Hippocampal formation (tissue), 2 donors: ENCODE measurements at regions not wholly inside any gene's neighbourhood (a gene's known extent, or its start where the extent isn't known, plus 50 kb on each side); places are given as distances from the start of the nearest gene placed in this dataset.

Source experiments
- DNase-seq, 2 donors: peaks; one replicate each; lab custom pipeline; 2025; lab: John Stamatoyannopoulos, UW

DNA sequence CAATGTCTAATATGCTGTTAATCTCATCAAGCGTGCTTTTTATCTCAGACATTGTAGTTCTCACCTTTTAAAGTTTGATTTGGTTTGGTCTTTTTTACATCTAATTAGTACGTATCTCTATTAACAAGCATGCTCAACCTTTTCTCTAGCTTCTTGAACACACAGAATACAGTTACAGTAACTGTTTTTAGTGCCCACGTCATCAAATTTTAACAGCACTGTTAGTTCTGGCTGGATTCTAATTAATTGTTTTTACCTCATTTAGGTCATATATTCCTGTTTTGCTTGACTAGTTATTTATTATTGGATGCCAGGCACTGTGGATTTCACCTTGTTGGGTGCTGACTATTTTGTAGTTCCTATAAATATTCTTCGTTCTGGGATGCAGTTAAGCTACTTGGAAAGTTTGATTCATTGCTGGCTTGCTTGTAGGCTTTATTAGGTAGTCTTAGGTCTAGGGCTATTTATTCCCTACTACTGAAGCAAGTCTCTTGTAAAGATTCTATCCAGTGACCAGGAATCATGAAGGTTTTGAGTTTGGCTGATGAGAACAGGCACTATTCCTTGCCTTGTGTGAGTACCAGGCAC is 263.0 kb downstream of the ETAA1 start:
- DNase-seq: no peak

DNA sequence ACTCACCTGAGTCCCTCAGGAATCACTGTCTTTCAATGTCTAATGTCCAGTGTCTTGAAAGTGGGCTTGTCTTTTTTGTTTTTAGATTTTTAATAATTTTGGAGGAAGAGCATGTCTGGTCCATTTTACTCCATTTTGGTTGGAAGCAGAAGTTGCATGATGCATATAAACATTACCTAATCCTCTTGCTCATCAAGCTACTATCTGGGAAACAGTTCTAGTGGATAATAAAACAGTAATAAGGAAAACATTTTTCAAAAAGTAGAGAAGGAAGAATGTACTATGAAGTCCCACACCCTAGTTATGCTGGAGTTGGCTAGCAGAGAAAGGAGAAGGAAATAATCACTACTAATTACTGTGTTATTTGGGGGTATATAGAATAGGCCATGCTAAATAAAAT is 263.7 kb downstream of the ETAA1 start:
- DNase-seq: no peak

DNA sequence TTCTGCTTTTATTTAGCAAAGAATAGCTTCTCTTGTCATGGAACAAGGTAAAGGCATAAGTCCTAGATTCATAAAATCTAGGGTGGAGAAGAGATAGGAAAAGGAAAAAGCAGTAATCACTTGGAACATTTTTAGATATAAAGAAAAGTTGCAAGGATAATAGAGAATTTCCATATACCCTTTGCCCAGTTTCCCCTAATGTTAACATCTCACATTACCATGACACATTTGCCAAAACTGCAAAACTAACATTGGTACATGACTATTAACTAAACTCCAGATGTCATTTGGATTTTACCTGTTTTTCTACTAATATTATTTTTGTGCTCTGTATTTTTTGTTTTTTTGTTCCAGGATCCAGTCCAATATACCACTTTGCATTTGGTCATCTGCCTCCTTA is 265.1 kb downstream of the ETAA1 start:
- no peak for DNase-seq

DNA sequence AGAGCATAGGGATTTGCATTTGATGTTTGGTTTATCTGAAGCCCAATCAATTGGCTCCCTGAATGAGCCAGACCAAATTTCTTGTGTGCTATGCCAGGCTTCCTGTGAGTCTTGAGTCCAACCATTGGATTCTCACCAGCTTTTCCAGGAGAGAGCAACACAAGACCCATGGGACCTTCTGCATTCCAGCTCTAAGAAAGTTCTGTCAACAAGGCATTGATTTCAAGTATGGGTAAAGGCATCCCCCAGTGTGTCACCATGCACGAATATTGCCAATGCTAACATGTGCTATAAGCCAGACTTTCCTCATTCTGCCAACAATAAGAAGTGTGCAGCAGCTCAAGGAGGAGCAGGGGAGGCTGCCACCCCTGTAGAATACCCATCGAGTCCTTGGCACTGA is 266.6 kb downstream of the ETAA1 start:
- DNase-seq: no peak

DNA sequence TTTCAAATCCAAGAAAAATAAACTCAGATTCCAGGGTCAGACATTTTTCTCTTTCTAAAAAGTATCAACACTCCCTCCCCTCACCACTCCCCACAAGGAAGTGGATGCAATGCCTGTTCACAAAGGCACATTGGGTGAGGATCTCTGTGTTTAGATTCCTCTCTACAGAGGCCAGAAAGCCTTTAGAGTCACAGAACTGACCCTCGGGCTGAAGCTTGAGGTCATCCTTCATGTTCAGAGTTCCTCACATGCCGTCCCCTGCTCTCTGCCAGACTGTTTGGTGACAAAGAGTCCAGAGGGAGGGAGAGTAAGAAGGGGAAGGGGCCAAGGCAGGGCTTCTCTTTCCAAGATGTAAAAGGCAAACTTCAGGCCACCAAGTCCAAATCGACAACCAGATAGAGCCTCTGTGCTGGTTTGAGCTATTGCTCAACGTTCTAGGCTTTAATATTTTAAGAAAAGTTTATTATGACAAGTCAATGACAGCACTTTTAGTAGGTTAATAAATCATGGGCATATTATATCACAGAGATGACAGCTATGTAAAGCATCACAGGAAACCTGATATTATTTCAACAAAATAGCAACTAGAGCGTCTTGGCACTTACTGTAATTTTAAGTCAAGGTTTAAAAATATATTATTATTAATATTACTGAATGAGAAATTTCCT is 269.4 kb downstream of the ETAA1 start:
- DNase-seq: no peak

DNA sequence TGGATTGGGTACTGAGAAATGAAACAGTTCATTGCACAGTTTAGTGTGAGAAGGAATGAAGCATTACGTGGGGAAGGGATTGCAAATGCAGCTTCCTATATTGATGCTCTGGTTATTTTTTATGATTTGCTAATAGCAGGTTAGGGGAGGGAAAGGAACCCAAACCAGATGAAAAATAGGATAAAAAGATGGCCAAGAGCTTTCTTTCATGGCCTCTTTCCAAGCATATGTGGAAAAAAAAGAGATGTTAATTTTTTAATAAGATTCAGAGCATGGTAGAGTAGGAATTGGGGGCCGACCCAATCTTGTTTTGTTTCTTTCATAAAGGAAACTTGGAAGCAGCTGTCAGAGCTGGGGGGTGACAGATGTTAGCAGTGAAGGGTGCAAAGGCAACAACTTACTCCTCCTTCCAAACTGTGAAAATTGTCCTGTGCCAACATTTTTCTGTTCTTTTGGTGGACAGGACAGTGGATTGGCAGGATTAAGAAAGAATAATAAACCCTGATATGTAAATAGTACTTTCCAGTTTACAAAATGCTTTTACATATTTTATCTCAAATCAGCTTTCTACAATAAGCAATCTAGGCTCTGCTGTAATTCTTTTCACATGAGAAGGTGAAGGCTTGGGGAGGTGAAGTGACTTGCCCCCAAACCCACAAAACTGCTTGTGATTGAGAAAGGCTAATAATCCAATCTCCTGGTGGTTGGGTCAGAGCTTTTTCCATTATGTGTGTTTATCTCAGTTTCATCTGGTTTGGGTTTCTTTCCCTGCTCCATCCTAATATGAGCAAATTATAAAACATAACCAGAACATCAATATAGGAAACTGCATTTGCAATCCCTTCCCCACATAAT is 270.1 kb downstream of the ETAA1 start:
- DNase-seq: no peak

DNA sequence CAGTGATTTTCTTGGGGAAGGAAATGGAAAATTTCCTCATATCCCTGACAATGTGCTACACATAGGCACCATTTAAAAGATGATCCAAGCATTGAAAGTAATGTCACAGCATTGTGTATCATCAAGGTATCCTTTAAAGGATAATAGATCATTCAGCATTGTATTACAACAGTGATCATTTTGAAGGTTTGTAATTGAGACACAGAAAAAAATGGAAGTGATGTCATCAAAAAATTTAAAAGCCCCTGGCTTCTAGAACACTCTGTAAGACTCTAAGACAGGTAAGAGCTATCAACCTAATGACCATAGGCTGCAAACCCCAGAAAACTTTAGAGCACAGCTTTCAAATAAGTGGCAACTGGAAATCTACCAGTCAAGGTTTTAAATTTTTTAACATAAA is 271.4 kb downstream of the ETAA1 start:
- DNase-seq: no peak

DNA sequence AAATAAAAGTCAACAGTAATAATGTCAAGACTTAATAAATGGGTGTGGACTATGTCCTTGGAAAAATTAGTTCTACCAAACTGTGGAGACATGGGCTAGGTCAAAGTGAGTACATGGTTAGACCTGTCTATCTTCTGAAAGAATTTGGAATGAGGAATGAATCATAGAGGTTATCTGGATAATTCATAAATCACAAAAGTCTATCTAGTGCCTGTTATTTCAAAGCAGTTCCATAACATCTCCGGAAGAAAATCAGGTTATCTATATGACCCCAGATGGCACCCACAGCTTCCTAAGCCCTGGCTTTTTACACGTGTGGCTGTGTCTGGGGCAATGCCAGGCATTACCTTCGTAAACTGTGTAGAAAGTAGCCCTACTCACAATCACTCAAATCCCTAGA is 272.0 kb downstream of the ETAA1 start:
- no peak for DNase-seq

DNA sequence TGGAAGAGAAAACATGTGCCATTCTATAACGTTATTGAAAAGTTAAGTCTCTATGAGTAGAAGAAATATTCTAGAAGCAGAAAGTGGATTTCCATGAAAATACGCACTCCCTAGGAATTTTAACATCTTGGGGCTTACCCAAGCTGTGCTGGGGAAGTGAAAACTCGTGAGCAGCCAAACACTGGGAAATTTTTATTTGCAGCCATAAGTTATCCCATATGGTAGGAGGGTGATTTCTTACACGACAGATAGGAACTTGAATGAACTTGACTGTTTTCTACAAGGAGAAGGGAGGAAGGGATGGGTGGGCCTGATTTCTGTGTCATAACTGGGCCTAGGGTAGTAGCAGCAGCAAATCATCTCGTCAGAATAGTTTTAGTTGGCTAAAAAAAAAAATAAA is 272.6 kb downstream of the ETAA1 start:
- no peak for DNase-seq

DNA sequence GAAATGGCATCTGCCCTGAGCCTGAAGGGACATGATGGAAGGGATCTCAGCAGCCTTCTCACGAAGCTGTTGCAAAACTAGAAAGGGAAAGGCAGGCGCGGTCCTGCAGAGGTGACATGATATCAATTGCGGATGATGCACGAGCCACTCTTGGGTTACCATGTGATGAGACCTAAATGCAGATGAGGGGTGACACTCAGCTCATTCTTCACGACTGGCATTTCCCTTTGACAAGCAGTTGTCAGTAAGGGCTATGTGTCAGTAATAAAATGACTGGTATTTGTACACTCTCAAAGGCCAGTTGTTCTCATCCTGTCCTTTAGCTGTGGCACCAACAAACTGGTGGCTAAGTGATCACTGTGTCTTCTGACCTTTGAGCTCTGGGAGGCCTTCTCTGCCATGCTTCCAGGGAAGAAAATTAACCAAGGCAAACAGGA is 273.6 kb downstream of the ETAA1 start:
- DNase-seq: no peak

DNA sequence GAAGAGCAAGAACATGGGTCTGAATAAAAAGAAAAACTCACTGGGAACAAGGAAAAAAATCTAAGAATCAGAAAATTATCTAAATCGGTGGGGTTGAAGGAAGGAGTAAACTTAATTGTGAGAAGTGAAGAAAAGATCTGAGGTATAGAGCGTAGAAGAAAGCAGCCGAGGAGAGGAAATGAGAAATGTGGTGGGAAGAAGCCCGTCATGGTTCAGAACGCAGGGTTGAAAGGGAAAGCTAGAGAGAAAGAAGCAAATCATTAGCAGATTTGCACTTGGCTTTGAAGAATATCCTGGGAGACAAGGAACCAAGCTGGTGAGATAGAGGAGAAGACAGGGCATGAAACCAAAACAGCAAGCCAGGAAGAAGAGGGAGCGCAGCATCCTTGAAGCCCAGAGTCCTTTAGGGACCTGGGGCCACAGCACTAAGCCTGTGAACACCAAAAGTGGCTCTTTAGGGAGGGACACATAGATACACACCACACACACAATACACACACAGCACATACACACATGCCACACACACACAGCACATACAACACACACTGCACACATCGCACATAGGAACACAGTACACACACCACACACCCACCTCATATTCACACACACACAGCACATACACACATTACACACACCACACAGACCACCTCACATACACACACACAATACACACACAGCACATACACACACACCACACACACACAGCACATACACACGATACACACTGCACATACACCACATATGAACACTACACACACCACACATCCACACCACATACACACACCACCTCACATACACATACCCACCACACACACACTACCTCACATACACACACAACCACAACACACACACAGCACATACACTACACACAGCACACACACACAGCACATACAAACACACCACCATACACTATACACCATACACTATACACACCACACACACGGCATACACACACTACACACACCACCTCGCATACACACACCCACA is 274.6 kb downstream of the ETAA1 start:
- no peak for DNase-seq

DNA sequence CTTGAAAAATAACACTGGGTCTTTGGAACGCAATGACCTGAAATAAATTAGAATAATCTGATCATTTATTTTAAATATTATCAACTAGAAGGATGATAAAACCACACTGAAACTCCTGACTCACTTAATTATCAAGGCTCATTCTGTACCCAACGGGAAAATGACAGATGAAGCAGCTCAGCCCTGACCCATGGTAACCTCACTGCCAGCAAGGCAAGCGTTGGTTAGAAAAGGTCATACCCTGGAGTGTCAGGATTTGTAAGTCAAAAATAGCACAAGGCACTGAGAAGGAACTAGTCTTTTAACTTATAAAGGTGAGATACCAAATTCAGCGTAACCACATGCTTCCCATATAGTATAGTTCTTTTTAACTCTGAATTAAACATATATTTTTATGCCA is 277.5 kb downstream of the ETAA1 start:
- DNase-seq: no peak

DNA sequence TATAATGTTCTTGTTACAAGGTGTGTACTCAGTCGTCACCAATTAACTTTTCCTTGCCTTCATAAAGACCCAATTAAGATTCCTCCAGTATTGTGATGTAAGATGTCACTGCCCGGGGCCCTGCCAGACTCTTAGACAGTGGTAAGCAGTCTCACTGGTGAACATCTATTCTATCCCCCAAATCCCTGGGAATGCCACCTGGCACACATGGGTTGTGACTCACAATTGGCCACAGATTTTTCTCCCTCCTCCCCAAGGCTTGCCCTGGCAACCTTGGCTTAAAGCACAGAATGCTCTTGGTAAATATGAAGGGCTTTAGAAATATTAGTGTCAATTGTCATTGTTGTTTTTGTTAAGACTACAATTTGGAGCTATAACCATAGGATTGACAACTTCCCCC is 287.9 kb downstream of the ETAA1 start:
- DNase-seq: no peak

DNA sequence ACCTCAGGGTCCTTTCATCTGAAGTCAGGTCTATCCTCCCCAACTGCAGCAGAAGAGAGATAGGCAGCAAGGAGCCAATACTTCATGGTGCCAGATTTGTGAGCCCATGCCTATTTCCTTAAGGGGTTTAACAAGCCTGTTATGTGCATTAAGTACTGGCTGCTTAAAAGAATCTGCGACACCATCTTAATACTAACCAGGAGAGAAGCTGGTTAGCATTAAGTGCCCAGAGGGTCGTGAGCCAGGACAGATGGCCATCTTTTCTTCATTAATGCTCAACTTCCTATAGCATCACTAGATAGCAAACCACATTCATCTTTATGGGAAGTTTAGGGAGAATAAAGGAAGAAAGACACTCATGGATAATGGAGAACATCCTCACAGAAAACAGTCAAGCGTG is 289.1 kb downstream of the ETAA1 start:
- no peak for DNase-seq

DNA sequence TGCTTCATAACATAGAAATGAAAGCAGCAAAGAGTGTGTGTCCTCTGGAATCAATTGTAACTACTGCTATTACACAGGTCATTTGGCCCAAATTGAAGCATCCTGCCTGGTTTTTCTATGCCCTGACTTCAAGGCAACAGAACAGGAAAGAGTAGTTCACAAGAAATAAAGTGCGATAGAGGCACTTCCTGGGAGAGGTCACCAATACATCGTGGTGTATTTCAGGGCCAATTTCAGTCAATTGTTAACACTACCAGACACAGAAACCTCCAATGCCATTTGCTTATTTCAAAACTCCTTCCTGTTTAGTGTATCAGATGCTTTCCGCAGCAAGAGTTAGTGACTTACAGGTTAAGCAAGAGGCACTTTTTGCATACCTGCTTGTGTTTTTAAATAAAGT is 292.1 kb downstream of the ETAA1 start:
- DNase-seq: no peak

DNA sequence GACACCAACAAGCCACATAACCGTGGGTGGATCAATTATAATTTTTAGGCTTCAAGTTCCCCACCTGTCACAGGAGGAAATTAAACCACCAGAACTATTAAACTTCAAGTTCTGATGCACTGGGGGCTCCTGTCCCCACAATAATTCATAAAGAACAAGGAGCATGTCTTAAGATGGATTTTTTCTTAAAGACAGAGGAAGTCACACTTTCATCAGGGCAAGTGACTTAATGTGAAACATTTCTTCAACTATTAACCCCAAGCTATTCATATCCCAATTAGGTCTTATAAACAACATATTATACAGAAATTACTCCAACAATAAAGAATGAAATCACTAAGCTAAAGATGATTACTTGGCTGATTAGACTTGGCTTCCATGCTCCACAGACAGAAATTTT is 292.5 kb downstream of the ETAA1 start:
- no peak for DNase-seq

DNA sequence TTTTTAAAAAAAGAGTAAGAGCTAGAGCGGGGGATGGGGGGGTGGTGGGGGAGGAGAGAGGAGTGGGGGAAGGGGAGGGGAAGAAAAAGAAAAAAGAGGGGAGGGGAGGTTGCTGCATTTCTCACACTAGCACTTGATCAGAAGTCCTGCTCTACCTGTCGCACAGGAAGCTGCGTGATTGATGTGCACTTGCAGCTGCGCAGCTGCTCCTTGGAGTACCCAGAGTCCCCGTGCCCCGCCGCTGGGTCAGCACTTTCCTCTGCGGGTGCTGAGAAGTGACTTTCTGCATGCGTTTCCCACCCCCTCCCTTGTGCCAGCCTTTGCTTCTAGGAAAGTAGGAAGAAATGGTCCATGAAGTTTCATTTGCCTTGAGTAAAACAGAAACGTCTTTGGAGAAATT is 297.3 kb downstream of the ETAA1 start:
- DNase-seq: no peak

DNA sequence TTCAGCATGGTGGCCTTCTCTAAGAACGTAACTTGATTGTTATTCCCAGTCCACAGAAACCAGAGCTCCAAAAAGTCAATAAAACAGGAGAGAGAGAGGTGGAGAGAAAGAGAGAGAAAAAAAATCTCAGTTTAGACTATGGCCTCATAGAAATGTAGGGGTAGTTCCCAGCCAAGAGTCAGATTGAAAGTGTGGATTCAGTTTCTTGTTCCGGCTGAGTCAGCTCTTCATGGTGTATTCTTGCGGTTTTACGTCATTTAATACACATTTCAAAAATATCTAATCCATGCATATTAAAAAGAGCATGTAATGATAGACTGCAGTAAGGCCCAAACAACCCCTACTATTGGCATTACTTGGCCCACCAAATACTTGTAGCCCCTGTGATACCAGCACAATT is 303.9 kb downstream of the ETAA1 start:
- no peak for DNase-seq

DNA sequence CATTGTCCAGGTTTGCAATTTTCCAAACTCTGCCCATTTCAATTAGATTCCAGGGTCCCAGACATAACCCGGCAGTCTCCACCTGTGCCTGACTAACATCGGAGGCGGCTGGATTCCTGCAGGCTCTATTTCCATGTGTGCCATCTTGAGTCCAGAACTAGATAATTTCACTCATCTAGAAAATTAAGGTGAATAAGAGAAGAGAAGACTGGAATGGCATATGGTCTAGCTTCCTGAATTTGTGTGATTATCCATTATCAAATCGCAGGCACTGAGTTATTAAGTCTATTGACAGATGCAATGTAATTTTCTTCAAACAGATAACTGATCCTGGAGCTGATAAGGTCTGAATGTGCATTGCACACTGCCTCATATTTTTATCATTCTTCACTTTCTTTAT is 305.2 kb downstream of the ETAA1 start:
- DNase-seq: no peak

DNA sequence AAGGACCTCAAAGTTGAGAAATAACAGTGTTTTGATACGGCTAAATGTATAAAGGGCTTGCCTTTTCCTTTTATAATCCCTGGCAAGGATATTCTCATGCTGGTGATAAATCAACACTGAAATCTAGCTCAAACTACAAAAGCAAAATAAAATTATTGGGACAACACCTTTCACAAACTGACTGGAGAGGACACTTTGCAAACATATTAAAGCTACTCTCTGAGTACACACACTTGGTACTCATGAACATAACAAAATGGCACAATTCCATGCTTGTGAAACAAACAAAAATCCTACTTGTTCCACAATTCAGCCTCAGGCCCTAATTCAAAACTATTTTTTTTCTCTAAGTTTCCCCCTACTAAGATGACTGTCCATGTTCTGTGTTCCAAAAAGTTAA is 305.8 kb downstream of the ETAA1 start:
- DNase-seq: no peak

DNA sequence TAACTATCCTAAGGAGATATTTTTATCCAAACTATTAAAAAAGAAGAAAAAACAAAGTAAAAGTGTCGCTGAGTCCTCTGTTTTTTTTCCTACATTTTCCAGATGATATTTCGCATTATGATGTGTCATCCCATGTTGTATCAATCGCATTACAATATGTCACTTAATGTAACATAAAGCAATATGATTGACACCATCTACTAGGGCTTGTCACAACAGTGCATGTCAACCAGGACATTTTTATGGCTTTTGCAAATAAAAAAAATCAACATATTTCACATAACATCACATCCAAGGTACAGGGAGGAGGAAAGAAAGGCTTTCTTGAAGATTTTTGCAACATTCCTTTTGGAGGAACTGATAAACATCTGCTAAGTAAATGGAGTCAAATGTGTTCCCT is 308.9 kb downstream of the ETAA1 start:
- no peak for DNase-seq

DNA sequence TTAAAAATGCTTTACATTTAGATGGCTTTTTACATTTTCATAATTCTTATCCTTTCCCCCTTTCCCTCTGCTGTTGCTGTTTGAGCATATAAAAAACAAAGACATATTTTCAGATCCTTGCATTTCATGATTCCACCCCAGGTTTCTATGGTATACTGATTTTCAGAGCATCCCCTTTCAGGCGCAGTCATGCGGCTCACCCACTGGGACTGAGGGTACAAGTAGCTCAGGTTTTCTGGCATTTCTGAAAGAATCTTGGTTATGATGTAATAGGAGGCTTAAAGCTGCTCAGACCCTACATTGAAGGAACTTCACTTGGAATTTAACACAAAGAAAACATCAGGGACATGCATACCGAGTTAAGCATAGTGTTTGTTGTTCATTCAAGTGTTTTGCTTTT is 310.8 kb downstream of the ETAA1 start:
- DNase-seq: no peak
